SK-N-SH treated with all-trans-retinoic acid at 6 μM for 48 hours (cell line): ENCODE measurements at regions not wholly inside any gene's neighbourhood (a gene's known extent, or its start where the extent isn't known, plus 50 kb on each side); places are given as distances from the start of the nearest gene placed in this dataset.

Experiments used
- ATAC-seq: fragments of 200-7000 bp; cut with Tn5 transposase; 3 replicates; pipeline ENCODE4 v1.9.1; 2020; ENCODE audit warnings: mild to moderate bottlenecking, moderate library complexity
- ARNTL ChIP-seq: fragments of 450-650 bp; formaldehyde crosslinking; IDR thresholded peaks from 2 replicates; pipeline ENCODE4 v1.5.0; 2020; ENCODE audit warnings: low read depth, mild to moderate bottlenecking, moderate library complexity, borderline replicate concordance
- BACH2 ChIP-seq: fragments of 250-450 bp; sonication (Bioruptor Pico); IDR thresholded peaks from 2 replicates; pipeline ENCODE4 v1.9.0; 2021; ENCODE audit warnings: mild to moderate bottlenecking, borderline replicate concordance
- CSDC2 ChIP-seq: fragments of 250-450 bp; sonication (Bioruptor Pico); IDR thresholded peaks from 2 replicates; pipeline ENCODE4 v1.5.0; 2020; ENCODE audit warnings: mild to moderate bottlenecking, moderate library complexity
- ESRRG ChIP-seq: fragments of 250-450 bp; sonication (Bioruptor Pico); IDR thresholded peaks from 2 replicates; pipeline ENCODE4 v1.6.1; 2021; ENCODE audit warnings: mild to moderate bottlenecking
- OSR1 ChIP-seq: fragments of 250-450 bp; sonication (Bioruptor Pico); IDR thresholded peaks from 2 replicates; pipeline ENCODE4 v1.8.0; 2022; ENCODE audit warnings: moderate library complexity, mild to moderate bottlenecking, inconsistent platforms
- PPARA ChIP-seq: fragments of 250-450 bp; sonication (Bioruptor Pico); IDR thresholded peaks from 2 replicates; pipeline ENCODE4 v1.5.0; 2020; ENCODE audit warnings: mild to moderate bottlenecking, borderline replicate concordance
- SNAI2 ChIP-seq: fragments of 250-450 bp; sonication (Bioruptor Pico); IDR thresholded peaks from 2 replicates; pipeline ENCODE4 v1.5.0; 2020; ENCODE audit warnings: mild to moderate bottlenecking, moderate library complexity
- ZC3H10 ChIP-seq: fragments of 250-450 bp; sonication (Bioruptor Pico); IDR thresholded peaks from 2 replicates; pipeline ENCODE4 v1.5.1; 2021; ENCODE audit warnings: mild to moderate bottlenecking, moderate library complexity
- ZFP3 ChIP-seq: fragments of 250-450 bp; sonication (Bioruptor Pico); IDR thresholded peaks from 2 replicates; pipeline ENCODE4 v1.5.0; 2020; ENCODE audit warnings: mild to moderate bottlenecking, moderate library complexity
- ZFP30 ChIP-seq: fragments of 450-650 bp; formaldehyde crosslinking; IDR thresholded peaks from 2 replicates; pipeline ENCODE4 v1.5.0; 2022; ENCODE audit warnings: mild to moderate bottlenecking, moderate library complexity
- ZNF565 ChIP-seq: fragments of 450-650 bp; formaldehyde crosslinking; conservative IDR thresholded peaks from 2 replicates; pipeline ENCODE4 v1.5.0; 2020; ENCODE audit warnings: low read depth, mild to moderate bottlenecking, moderate library complexity
- TF ChIP-seq, protein P1 (sequence below): fragments of 250-450 bp; sonication (Bioruptor Pico); IDR thresholded peaks from 2 replicates; pipeline ENCODE4 v1.8.0; 2020; ENCODE audit warnings: mild to moderate bottlenecking, moderate library complexity, borderline replicate concordance
- TF ChIP-seq, protein P2 (sequence below): fragments of 250-450 bp; sonication (Bioruptor Pico); IDR thresholded peaks from 2 replicates; pipeline ENCODE4 v1.8.0; 2021; ENCODE audit warnings: low read depth, mild to moderate bottlenecking, moderate library complexity, borderline replicate concordance
- TF ChIP-seq, protein P3 (sequence below): fragments of 250-450 bp; sonication (Bioruptor Pico); IDR thresholded peaks from 2 replicates; pipeline ENCODE4 v1.5.1; 2021; ENCODE audit warnings: mild to moderate bottlenecking, moderate library complexity
- TF ChIP-seq, protein P4 (sequence below): fragments of 250-450 bp; sonication (Bioruptor Pico); IDR thresholded peaks from 2 replicates; pipeline ENCODE4 v1.5.0; 2020; ENCODE audit warnings: mild to moderate bottlenecking, moderate library complexity
- TF ChIP-seq, protein P5 (sequence below): fragments of 250-450 bp; sonication (Bioruptor Pico); IDR thresholded peaks from 2 replicates; pipeline ENCODE4 v1.5.1; 2020; ENCODE audit warnings: low read depth, mild to moderate bottlenecking, moderate library complexity

DNA sequence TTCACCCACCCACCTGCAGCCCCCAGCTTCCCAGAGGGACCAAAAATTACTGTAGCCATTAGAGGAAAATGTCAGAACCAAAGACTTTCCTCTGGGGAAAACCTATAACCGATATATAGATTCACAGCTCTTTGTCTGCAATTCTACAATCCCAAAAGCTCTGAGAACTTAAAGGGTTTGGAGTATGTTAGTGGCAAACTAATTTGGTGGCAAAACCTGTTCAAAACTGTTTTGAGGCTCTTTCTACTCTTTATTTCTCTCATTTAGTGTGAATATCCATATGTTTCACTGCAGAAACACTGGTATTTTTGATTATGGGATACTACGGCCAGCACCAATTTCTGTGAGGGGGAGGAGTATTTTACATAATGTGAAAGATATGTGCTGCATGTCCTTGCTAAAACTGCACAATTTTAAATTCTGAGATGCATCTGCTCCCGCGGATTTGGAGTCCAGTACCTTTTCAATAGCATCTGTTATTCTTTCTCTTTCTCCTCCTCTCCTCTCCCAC is 87.5 kb upstream of the MTNR1B start:
- ATAC-seq: no peak
- TF ChIP-seq, protein P1, sequence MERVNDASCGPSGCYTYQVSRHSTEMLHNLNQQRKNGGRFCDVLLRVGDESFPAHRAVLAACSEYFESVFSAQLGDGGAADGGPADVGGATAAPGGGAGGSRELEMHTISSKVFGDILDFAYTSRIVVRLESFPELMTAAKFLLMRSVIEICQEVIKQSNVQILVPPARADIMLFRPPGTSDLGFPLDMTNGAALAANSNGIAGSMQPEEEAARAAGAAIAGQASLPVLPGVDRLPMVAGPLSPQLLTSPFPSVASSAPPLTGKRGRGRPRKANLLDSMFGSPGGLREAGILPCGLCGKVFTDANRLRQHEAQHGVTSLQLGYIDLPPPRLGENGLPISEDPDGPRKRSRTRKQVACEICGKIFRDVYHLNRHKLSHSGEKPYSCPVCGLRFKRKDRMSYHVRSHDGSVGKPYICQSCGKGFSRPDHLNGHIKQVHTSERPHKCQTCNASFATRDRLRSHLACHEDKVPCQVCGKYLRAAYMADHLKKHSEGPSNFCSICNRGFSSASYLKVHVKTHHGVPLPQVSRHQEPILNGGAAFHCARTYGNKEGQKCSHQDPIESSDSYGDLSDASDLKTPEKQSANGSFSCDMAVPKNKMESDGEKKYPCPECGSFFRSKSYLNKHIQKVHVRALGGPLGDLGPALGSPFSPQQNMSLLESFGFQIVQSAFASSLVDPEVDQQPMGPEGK (CRISPR knock-in tag): no peak
- TF ChIP-seq OSR1 (CRISPR knock-in tag) (no peak), BACH2 (no peak), ZNF565 (CRISPR knock-in tag) (no peak), ZFP3 (no peak), ZFP30 (CRISPR knock-in tag) (no peak)
- TF ChIP-seq, protein P2, sequence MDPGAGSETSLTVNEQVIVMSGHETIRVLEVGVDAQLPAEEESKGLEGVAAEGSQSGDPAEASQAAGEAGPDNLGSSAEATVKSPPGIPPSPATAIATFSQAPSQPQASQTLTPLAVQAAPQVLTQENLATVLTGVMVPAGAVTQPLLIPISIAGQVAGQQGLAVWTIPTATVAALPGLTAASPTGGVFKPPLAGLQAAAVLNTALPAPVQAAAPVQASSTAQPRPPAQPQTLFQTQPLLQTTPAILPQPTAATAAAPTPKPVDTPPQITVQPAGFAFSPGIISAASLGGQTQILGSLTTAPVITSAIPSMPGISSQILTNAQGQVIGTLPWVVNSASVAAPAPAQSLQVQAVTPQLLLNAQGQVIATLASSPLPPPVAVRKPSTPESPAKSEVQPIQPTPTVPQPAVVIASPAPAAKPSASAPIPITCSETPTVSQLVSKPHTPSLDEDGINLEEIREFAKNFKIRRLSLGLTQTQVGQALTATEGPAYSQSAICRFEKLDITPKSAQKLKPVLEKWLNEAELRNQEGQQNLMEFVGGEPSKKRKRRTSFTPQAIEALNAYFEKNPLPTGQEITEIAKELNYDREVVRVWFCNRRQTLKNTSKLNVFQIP: no peak

DNA sequence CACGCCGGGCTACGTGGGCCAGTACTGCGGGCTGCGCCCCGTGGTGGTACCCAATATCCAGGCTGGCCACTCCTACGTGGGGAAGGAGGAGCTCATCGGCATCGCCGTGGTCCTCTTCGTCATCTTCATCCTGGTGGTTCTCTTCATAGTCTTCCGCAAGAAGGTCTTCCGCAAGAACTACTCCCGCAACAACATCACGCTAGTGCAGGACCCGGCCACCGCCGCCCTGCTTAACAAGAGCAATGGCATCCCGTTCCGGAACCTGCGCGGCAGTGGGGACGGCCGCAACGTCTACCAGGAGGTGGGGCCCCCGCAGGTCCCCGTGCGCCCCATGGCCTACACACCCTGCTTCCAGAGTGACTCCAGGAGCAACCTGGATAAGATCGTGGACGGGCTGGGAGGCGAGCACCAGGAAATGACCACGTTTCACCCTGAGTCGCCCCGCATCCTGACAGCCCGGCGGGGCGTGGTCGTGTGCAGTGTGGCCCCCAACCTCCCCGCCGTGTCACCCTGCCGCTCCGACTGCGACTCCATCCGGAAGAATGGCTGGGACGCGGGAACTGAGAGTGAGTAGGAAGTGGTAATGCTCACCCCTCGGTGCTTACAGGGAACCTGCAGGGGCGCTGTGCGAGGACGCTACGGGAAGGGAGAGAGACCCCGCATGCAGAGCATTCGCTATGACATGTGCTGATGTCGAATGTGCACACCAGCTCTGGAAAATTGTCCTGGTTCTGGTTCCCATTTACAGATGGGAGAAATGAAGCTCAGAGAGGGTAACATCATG is 86.4 kb upstream of the MTNR1B start:
- ATAC-seq: no peak
- no peak for TF ChIP-seq ZFP30 (CRISPR knock-in tag)
- TF ChIP-seq, protein P3, sequence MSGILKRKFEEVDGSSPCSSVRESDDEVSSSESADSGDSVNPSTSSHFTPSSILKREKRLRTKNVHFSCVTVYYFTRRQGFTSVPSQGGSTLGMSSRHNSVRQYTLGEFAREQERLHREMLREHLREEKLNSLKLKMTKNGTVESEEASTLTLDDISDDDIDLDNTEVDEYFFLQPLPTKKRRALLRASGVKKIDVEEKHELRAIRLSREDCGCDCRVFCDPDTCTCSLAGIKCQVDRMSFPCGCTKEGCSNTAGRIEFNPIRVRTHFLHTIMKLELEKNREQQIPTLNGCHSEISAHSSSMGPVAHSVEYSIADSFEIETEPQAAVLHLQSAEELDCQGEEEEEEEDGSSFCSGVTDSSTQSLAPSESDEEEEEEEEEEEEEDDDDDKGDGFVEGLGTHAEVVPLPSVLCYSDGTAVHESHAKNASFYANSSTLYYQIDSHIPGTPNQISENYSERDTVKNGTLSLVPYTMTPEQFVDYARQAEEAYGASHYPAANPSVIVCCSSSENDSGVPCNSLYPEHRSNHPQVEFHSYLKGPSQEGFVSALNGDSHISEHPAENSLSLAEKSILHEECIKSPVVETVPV (CRISPR knock-in tag): no peak
- TF ChIP-seq ESRRG (CRISPR knock-in tag): no peak
- TF ChIP-seq ARNTL: no peak
- TF ChIP-seq, protein P4, sequence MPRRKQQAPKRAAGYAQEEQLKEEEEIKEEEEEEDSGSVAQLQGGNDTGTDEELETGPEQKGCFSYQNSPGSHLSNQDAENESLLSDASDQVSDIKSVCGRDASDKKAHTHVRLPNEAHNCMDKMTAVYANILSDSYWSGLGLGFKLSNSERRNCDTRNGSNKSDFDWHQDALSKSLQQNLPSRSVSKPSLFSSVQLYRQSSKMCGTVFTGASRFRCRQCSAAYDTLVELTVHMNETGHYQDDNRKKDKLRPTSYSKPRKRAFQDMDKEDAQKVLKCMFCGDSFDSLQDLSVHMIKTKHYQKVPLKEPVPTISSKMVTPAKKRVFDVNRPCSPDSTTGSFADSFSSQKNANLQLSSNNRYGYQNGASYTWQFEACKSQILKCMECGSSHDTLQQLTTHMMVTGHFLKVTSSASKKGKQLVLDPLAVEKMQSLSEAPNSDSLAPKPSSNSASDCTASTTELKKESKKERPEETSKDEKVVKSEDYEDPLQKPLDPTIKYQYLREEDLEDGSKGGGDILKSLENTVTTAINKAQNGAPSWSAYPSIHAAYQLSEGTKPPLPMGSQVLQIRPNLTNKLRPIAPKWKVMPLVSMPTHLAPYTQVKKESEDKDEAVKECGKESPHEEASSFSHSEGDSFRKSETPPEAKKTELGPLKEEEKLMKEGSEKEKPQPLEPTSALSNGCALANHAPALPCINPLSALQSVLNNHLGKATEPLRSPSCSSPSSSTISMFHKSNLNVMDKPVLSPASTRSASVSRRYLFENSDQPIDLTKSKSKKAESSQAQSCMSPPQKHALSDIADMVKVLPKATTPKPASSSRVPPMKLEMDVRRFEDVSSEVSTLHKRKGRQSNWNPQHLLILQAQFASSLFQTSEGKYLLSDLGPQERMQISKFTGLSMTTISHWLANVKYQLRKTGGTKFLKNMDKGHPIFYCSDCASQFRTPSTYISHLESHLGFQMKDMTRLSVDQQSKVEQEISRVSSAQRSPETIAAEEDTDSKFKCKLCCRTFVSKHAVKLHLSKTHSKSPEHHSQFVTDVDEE (CRISPR knock-in tag): no peak
- TF ChIP-seq, protein P2: no peak
- no peak for TF ChIP-seq SNAI2 (CRISPR knock-in tag)
- no peak for TF ChIP-seq ZC3H10 (CRISPR knock-in tag)
- no peak for TF ChIP-seq PPARA (CRISPR knock-in tag)
- TF ChIP-seq ZNF565 (CRISPR knock-in tag): no peak

DNA sequence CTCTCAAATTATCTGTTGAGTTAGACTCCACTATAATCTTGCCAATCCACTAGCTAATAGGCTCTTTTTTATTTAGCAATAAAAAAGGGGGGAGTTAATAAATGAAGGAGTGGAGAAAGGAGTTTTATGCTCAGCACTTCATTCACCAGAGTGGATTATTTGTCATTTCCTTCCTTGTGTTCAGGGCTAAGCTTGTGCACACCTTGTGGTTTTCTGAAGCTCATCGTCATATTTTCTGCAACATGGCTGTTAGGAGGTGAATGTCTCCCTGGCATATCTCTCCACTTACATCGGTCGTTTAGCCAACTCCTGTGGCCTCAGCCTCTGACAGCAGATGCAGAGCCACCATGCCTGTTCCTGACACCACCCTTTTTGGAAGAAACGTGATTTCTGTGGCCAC is 83.9 kb upstream of the MTNR1B start:
- ATAC-seq: no peak

More for the DNA sequence above, 83.9 kb upstream of the MTNR1B start:
- no peak for TF ChIP-seq OSR1 (CRISPR knock-in tag)
- TF ChIP-seq ZFP3: no peak
- TF ChIP-seq CSDC2: no peak
- TF ChIP-seq, protein P5, sequence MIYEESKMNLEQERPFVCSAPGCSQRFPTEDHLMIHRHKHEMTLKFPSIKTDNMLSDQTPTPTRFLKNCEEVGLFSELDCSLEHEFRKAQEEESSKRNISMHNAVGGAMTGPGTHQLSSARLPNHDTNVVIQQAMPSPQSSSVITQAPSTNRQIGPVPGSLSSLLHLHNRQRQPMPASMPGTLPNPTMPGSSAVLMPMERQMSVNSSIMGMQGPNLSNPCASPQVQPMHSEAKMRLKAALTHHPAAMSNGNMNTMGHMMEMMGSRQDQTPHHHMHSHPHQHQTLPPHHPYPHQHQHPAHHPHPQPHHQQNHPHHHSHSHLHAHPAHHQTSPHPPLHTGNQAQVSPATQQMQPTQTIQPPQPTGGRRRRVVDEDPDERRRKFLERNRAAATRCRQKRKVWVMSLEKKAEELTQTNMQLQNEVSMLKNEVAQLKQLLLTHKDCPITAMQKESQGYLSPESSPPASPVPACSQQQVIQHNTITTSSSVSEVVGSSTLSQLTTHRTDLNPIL (CRISPR knock-in tag): no peak
- TF ChIP-seq, all 23 proteins: peak for 0
